Keratinocyte (primary cell): ENCODE measurements at regions not wholly inside any gene's neighbourhood (a gene's known extent, or its start where the extent isn't known, plus 50 kb on each side); places are given as distances from the start of the nearest gene placed in this dataset.
"Not testable (repeated sequence)": the region's sequence is repeated elsewhere in the genome, so short reads cannot be mapped to it uniquely, and the experiment has no call there.

Source experiments
- DNase-seq: peaks from one replicate; pipeline ENCODE4 v3.0.0-alpha.2; 2011; ENCODE audit warnings: low read depth, missing footprints, low spot score
- FAIRE-seq: peaks from 2 replicates; lab custom pipeline; 2011; peaks lifted over from hg19 to GRCh38; lab: Jason Lieb, UNC
- H2AFZ ChIP-seq: 2 replicates; pipeline ENCODE4 v1.6.0; 2012; ENCODE audit warnings: low read length, control low read depth, inconsistent platforms; ENCODE audit not compliant: control insufficient read depth
- H3K27ac ChIP-seq: 2 replicates; pipeline ENCODE4 v1.5.1; 2011; ENCODE audit warnings: low read length; ENCODE audit not compliant: control insufficient read depth, insufficient read depth
- H3K27me3 ChIP-seq: 3 replicates; pipeline ENCODE4 v1.6.0; 2011; ENCODE audit warnings: low read length; ENCODE audit not compliant: control insufficient read depth, insufficient read depth; ENCODE audit errors: extremely low read depth
- H3K36me3 ChIP-seq, 2 experiments: 2 replicates in 1 of 2; 3 replicates in 1 of 2; pipeline ENCODE4 v1.5.1; 2011; ENCODE audit warnings: low read length in 2 of 2, mild to moderate bottlenecking in 1 of 2; ENCODE audit not compliant: control insufficient read depth in 2 of 2, insufficient read depth in 2 of 2; ENCODE audit errors: extremely low read depth in 1 of 2
- H3K4me1 ChIP-seq: 3 replicates; pipeline ENCODE4 v1.5.1; 2011; ENCODE audit warnings: low read length; ENCODE audit not compliant: control insufficient read depth, insufficient read depth; ENCODE audit errors: extremely low read depth
- H3K4me2 ChIP-seq: 3 replicates; pipeline ENCODE4 v1.6.0; 2011; ENCODE audit warnings: low read depth, low read length; ENCODE audit not compliant: control insufficient read depth, insufficient read depth; ENCODE audit errors: extremely low read depth
- H3K4me3 ChIP-seq, 3 experiments: fragments of 200-600 bp in 1 of 3; sonication (generic) in 1 of 3; 2 replicates in 2 of 3; 3 replicates in 1 of 3; pipeline ENCODE4 v1.5.1; 2011 to 2016; ENCODE audit warnings: low read length in 3 of 3, mild to moderate bottlenecking in 3 of 3, control low read depth in 2 of 3, inconsistent platforms in 1 of 3, low read depth in 1 of 3, mixed read lengths in 1 of 3, mixed run types in 1 of 3, moderate library complexity in 1 of 3; ENCODE audit not compliant: control insufficient read depth in 2 of 3, insufficient read depth in 2 of 3; ENCODE audit errors: extremely low read depth in 1 of 3
- H3K79me2 ChIP-seq: 2 replicates; pipeline ENCODE4 v1.6.0; 2012; ENCODE audit warnings: low read length; ENCODE audit not compliant: control insufficient read depth, insufficient read depth
- H3K9ac ChIP-seq: 3 replicates; pipeline ENCODE4 v1.6.0; 2011; ENCODE audit warnings: low read length; ENCODE audit not compliant: control insufficient read depth, insufficient read depth; ENCODE audit errors: extremely low read depth
- H3K9me1 ChIP-seq: 3 replicates; pipeline ENCODE4 v1.6.0; 2011; ENCODE audit warnings: low read length; ENCODE audit not compliant: control insufficient read depth, insufficient read depth; ENCODE audit errors: extremely low read depth
- H3K9me3 ChIP-seq: 2 replicates; pipeline ENCODE4 v1.5.1; 2012; ENCODE audit warnings: low read depth, low read length; ENCODE audit not compliant: control insufficient read depth
- H4K20me1 ChIP-seq: 3 replicates; pipeline ENCODE4 v1.6.0; 2011; ENCODE audit warnings: low read length; ENCODE audit not compliant: control insufficient read depth, insufficient read depth; ENCODE audit errors: extremely low read depth
- CTCF ChIP-seq, 3 experiments: IDR thresholded peaks in 1 of 3; conservative IDR thresholded peaks in 1 of 3; optimal IDR thresholded peaks in 1 of 3; 2 replicates in 2 of 3; 3 replicates in 1 of 3; pipeline versions ENCODE3 to v1.5.1; 2011; ENCODE audit warnings: low read length in 3 of 3, mild to moderate bottlenecking in 3 of 3, moderate library complexity in 2 of 3, control low read depth in 1 of 3, inconsistent platforms in 1 of 3; ENCODE audit not compliant: insufficient read depth in 2 of 3; ENCODE audit errors: extremely low read depth in 1 of 3
- EZH2 ChIP-seq: IDR thresholded peaks from one replicate; pipeline ENCODE4 v1.6.1; 2012; ENCODE audit warnings: inconsistent platforms, mild to moderate bottlenecking, low read length, moderate library complexity
- dilution Hi-C: fragments of 300-500 bp; cut with MboI; formaldehyde crosslinking; loops from one replicate; pipeline ENCODE4 v1.7.0; 2020; ENCODE audit warnings: low sequenced_read_pairs; ENCODE audit not compliant: extremely low pct_ligation_motif_present

GRCh38 chrX:538311-538710 is 92.3 kb upstream of the SHOX start:
- H2AFZ ChIP-seq: no peak overlapping the region
- DNase-seq (no peak), FAIRE-seq (no peak)
- no peaks in the 10 kb centered on the region for H3K4me1 ChIP-seq
- H3K36me3 ChIP-seq: no peaks in the 10 kb centered on the region
- H3K4me3 ChIP-seq: no peak overlapping the region
- no peak overlapping the region for H3K9ac ChIP-seq
- peaks cover 10% of the 10 kb centered on the region for H3K9me3 ChIP-seq
- dilution Hi-C loops: no loop called here
- H3K4me2 ChIP-seq: no peak overlapping the region
- H3K27me3 ChIP-seq: no peaks in the 10 kb centered on the region
- no peaks in the 10 kb centered on the region for H3K79me2 ChIP-seq
- no peak for TF ChIP-seq CTCF (optimal IDR thresholded peaks at IDR 0.05 in 1 of 3, IDR thresholded peaks at IDR 0.05 in 1 of 3, conservative IDR thresholded peaks at IDR 0.05 in 1 of 3; ENCODE audit: extremely low read depth in 1 of 3, insufficient read depth in 2 of 3, low read length in 3 of 3)
- no peak for TF ChIP-seq EZH2
- no peak overlapping the region for H3K27ac ChIP-seq
- H3K9me1 ChIP-seq: no peaks in the 10 kb centered on the region
- no peaks in the 10 kb centered on the region for H4K20me1 ChIP-seq

GRCh38 chrX:541006-541405 is 89.6 kb upstream of the SHOX start:
- H3K36me3 ChIP-seq, H3K9me1 ChIP-seq, H3K27ac ChIP-seq, H3K4me3 ChIP-seq, FAIRE-seq, dilution Hi-C loops, H3K79me2 ChIP-seq, H3K4me2 ChIP-seq, DNase-seq, H3K27me3 ChIP-seq, H4K20me1 ChIP-seq, H2AFZ ChIP-seq, H3K9me3 ChIP-seq, H3K9ac ChIP-seq, H3K4me1 ChIP-seq: not testable (repeated sequence)

GRCh38 chrX:542179-542578 is 88.4 kb upstream of the SHOX start:
- Histone ChIP-seq H4K20me1 (no peaks in the 10 kb centered on the region), H3K9me1 (no peaks in the 10 kb centered on the region), H3K79me2 (no peaks in the 10 kb centered on the region), H3K9me3 (peaks cover under 1% of the 10 kb centered on the region), H2AFZ (no peak overlapping the region), H3K27ac (no peak overlapping the region), H3K36me3 (no peaks in the 10 kb centered on the region), H3K27me3 (no peaks in the 10 kb centered on the region), H3K4me3 (no peak overlapping the region), H3K4me2 (no peak overlapping the region), H3K4me1 (no peaks in the 10 kb centered on the region), H3K9ac (no peak overlapping the region)
- no peak for FAIRE-seq
- dilution Hi-C loops: no loop called here
- TF ChIP-seq CTCF (optimal IDR thresholded peaks at IDR 0.05 in 1 of 3, IDR thresholded peaks at IDR 0.05 in 1 of 3, conservative IDR thresholded peaks at IDR 0.05 in 1 of 3; ENCODE audit: extremely low read depth in 1 of 3, insufficient read depth in 2 of 3, low read length in 3 of 3): no peak
- no peak for TF ChIP-seq EZH2
- DNase-seq: no peak
